ENCODE measurements at regions not wholly inside any gene's neighbourhood (a gene's known extent, or its start where the extent isn't known, plus 50 kb on each side); places are given as distances from the start of the nearest gene placed in this dataset.

- TF ChIP-seq REST (IDR thresholded peaks at IDR 0.05): no peak
These were observed 82.3 kb downstream of the MYCN start (continued) for GRCh38 chr2:16022548-16023240.

- DNase-seq (ENCODE audit: low spot score): no peak
- WGBS: 54% methylated on average over 4 of the region's 4 CpGs
These were observed 81.4 kb downstream of the MYCN start for GRCh38 chr2:16021611-16022363.

More at GRCh38 chr2:16021611-16022363, 81.4 kb downstream of the MYCN start:
- Histone ChIP-seq H3K27me3 (ENCODE audit: control insufficient read depth in 4 of 4, insufficient read depth in 4 of 4, low read length in 3 of 4) (no peaks in the 10 kb centered on the region), H3K4me3 (ENCODE audit: low read depth in 1 of 3, low read length in 3 of 3) (no peak overlapping the region), H3K27ac (ENCODE audit: low read depth in 1 of 2, low read length in 2 of 2) (no peak overlapping the region), H3K36me3 (ENCODE audit: control insufficient read depth in 4 of 4, insufficient read depth in 3 of 4, low read depth in 1 of 4, low read length in 3 of 4) (no peaks in the 10 kb centered on the region), H3K9me3 (ENCODE audit: control insufficient read depth in 4 of 4, low read length in 3 of 4) (no peaks in the 10 kb centered on the region), H3K4me1 (ENCODE audit: control insufficient read depth in 4 of 4, insufficient read depth in 4 of 4, low read length in 3 of 4) (no peaks in the 10 kb centered on the region), H3K9ac (ENCODE audit: low read depth in 1 of 2, low read length in 2 of 2) (no peak overlapping the region)
- TF ChIP-seq MAX (IDR thresholded peaks at IDR 0.05) (no peak), SP1 (IDR thresholded peaks at IDR 0.05) (no peak), NR2F2 (IDR thresholded peaks at IDR 0.05) (no peak), RAD21 (IDR thresholded peaks at IDR 0.05) (no peak), CTCF (IDR thresholded peaks at IDR 0.05; ENCODE audit: low read depth, low read length, missing input control) (no peak), FOXA2 (IDR thresholded peaks at IDR 0.05) (no peak), REST (IDR thresholded peaks at IDR 0.05) (no peak), RXRA (IDR thresholded peaks at IDR 0.05) (no peak), YY1 (IDR thresholded peaks at IDR 0.05) (no peak), HNF4G (IDR thresholded peaks at IDR 0.05) (no peak), FOXA1 (IDR thresholded peaks at IDR 0.05) (no peak), ATF3 (IDR thresholded peaks at IDR 0.05) (no peak), TAF1 (conservative IDR thresholded peaks at IDR 0.05) (no peak)
